Endothelial cell of umbilical vein (primary cell): ENCODE measurements at regions not wholly inside any gene's neighbourhood (a gene's known extent, or its start where the extent isn't known, plus 50 kb on each side); places are given as distances from the start of the nearest gene placed in this dataset.

Experiments
- BruUV-seq: library from RNA; stranded (reverse); fragments of 400-500 nt; replicated peaks from 2 replicates; lab custom pipeline; 2021; lab: Mats Ljungman, UMichigan
- CTCF ChIA-PET: fragments of 300-600, 350-600 bp; sonication (Branson Sonifier 250); formaldehyde crosslinking; loops from one replicate; lab custom pipeline; 2021; ENCODE audit warnings: antibody characterized with exemption, inconsistent platforms; lab: Charles Lee
- POLR2A ChIA-PET: fragments of 300-600, 350-600 bp; sonication (Branson Sonifier 250); formaldehyde crosslinking; loops from one replicate; lab custom pipeline; 2021; ENCODE audit warnings: antibody characterized with exemption, inconsistent platforms; lab: Charles Lee
- DNase-seq: peaks from one replicate; pipeline ENCODE4 v3.0.0-alpha.2; 2011; ENCODE audit warnings: low read depth, low spot score
- FAIRE-seq: peaks from 2 replicates; lab custom pipeline; 2011; peaks lifted over from hg19 to GRCh38; lab: Jason Lieb, UNC
- H2AFZ ChIP-seq: 2 replicates; pipeline ENCODE4 v1.6.0; 2012; ENCODE audit warnings: low read depth, low read length, control low read depth, inconsistent platforms
- H3K27ac ChIP-seq: 2 replicates; pipeline ENCODE4 v1.5.1; 2011; ENCODE audit warnings: low read depth, mild to moderate bottlenecking, control low read depth, low read length, moderate library complexity; ENCODE audit not compliant: insufficient read depth
- H3K27me3 ChIP-seq, 2 experiments: 2 replicates each; pipeline versions ENCODE4 v1.6.0 to v1.6.1; 2011; ENCODE audit warnings: low read length in 2 of 2, mixed read lengths in 1 of 2; ENCODE audit not compliant: control insufficient read depth in 2 of 2, insufficient read depth in 2 of 2
- H3K36me3 ChIP-seq, 2 experiments: 2 replicates in 1 of 2; 3 replicates in 1 of 2; pipeline ENCODE4 v1.5.1; 2011; ENCODE audit warnings: low read length in 2 of 2, mild to moderate bottlenecking in 1 of 2, moderate library complexity in 1 of 2; ENCODE audit not compliant: control insufficient read depth in 2 of 2, insufficient read depth in 2 of 2; ENCODE audit errors: extremely low read depth in 1 of 2
- H3K4me1 ChIP-seq: 3 replicates; pipeline ENCODE4 v1.5.1; 2011; ENCODE audit warnings: mild to moderate bottlenecking, low read length; ENCODE audit not compliant: control insufficient read depth, insufficient read depth; ENCODE audit errors: extremely low read depth
- H3K4me2 ChIP-seq: 2 replicates; pipeline ENCODE4 v1.6.1; 2011; ENCODE audit warnings: low read length, control low read depth, mixed read lengths; ENCODE audit not compliant: insufficient read depth
- H3K4me3 ChIP-seq, 3 experiments: fragments of 200-600 bp in 1 of 3; sonication (generic), shearing (Covaris generic) in 1 of 3; replicated peaks in 1 of 3; 2 replicates each; pipeline ENCODE4 v1.5.1; 2011 to 2016; ENCODE audit warnings: control low read depth in 3 of 3, low read length in 3 of 3, mild to moderate bottlenecking in 2 of 3, inconsistent platforms in 1 of 3, low read depth in 1 of 3, moderate library complexity in 1 of 3; ENCODE audit not compliant: insufficient read depth in 1 of 3
- H3K79me2 ChIP-seq: 2 replicates; pipeline ENCODE4 v1.6.0; 2012; ENCODE audit warnings: low read length, inconsistent platforms; ENCODE audit not compliant: control insufficient read depth, insufficient read depth
- H3K9ac ChIP-seq: replicated peaks from 2 replicates; pipeline ENCODE3; 2011; ENCODE audit warnings: low read length, control low read depth; ENCODE audit not compliant: insufficient read depth; ENCODE audit errors: extremely low read depth
- H3K9me1 ChIP-seq: replicated peaks from 3 replicates; pipeline ENCODE4 v1.6.0; 2011; ENCODE audit warnings: mild to moderate bottlenecking, low read length; ENCODE audit not compliant: control insufficient read depth, insufficient read depth; ENCODE audit errors: extremely low read depth
- H3K9me3 ChIP-seq: replicated peaks from 2 replicates; pipeline ENCODE4 v1.5.1; 2012; ENCODE audit warnings: low read length, inconsistent platforms; ENCODE audit not compliant: control insufficient read depth, insufficient read depth
- H4K20me1 ChIP-seq: replicated peaks from 2 replicates; pipeline ENCODE3; 2011; ENCODE audit warnings: mild to moderate bottlenecking, low read length; ENCODE audit not compliant: control insufficient read depth, insufficient read depth; ENCODE audit errors: extremely low read depth
- CTCF ChIP-seq, 2 donors: IDR thresholded peaks; 1 replicate in 1 of 2; 2 replicates in 1 of 2; pipeline ENCODE4 v1.5.1; 2011; ENCODE audit warnings: low read length in 2 of 2, mild to moderate bottlenecking in 2 of 2, moderate library complexity in 2 of 2, control low read depth in 1 of 2, inconsistent platforms in 1 of 2, low read depth in 1 of 2; ENCODE audit not compliant: insufficient read depth in 1 of 2; ENCODE audit errors: extremely low read depth in 1 of 2
- EZH2 ChIP-seq: IDR thresholded peaks from 2 replicates; pipeline ENCODE4 v1.6.1; 2012; ENCODE audit warnings: borderline replicate concordance, low read depth, mild to moderate bottlenecking, moderate library complexity, low read length, inconsistent platforms; ENCODE audit not compliant: severe bottlenecking
- FOS ChIP-seq: IDR thresholded peaks from 2 replicates; pipeline ENCODE4 v1.6.1; 2011; ENCODE audit warnings: mild to moderate bottlenecking, low read length, moderate library complexity, borderline replicate concordance; ENCODE audit not compliant: insufficient read depth
- GATA2 ChIP-seq: IDR thresholded peaks from 2 replicates; pipeline ENCODE4 v1.7.0; 2011; ENCODE audit warnings: low read depth, mild to moderate bottlenecking, moderate library complexity, mixed read lengths, low read length; ENCODE audit not compliant: insufficient read length, insufficient read depth
- JUN ChIP-seq: IDR thresholded peaks from 2 replicates; pipeline ENCODE4 v1.6.1; 2011; ENCODE audit warnings: borderline replicate concordance, low read depth; ENCODE audit not compliant: insufficient read length, insufficient read depth
- MAX ChIP-seq: IDR thresholded peaks from 2 replicates; pipeline ENCODE4 v1.6.1; 2011; ENCODE audit not compliant: insufficient read depth, insufficient read length
- MYC ChIP-seq: IDR thresholded peaks from one replicate; pipeline ENCODE4 v1.6.1; 2011; ENCODE audit warnings: mild to moderate bottlenecking, low read depth, low read length
- POLR2A ChIP-seq: IDR thresholded peaks from 2 replicates; pipeline ENCODE4 v1.6.1; 2012; ENCODE audit warnings: low read depth, mild to moderate bottlenecking, control low read depth, low read length
- POLR2AphosphoS5 ChIP-seq: IDR thresholded peaks from 2 replicates; pipeline ENCODE4 v1.6.1; 2012; ENCODE audit warnings: low read depth, mild to moderate bottlenecking, control low read depth, low read length, moderate library complexity; ENCODE audit not compliant: insufficient read depth
- dilution Hi-C: fragments of 300-500 bp; cut with MboI; formaldehyde crosslinking; loops from one replicate; pipeline ENCODE4 v1.15.0; 2019; ENCODE audit warnings: low sequenced_read_pairs; ENCODE audit not compliant: extremely low pct_ligation_motif_present
- intact Hi-C: fragments of 100-400 bp; cut with micrococcal nuclease; formaldehyde crosslinking; loops from one replicate; pipeline ENCODE4 v1.10.0; 2022

GRCh38 chr1:229023651-229024300 lies 247.1 kb upstream of the RAB4A start:
- no peak for TF ChIP-seq POLR2A
- TF ChIP-seq JUN, result no peak
- no peak for TF ChIP-seq MYC
- TF ChIP-seq CTCF (IDR thresholded peaks at IDR 0.05; ENCODE audit: extremely low read depth in 1 of 2, insufficient read depth in 1 of 2, low read depth in 1 of 2, low read length in 2 of 2), result no peak
- no peak for TF ChIP-seq EZH2
- no peak for TF ChIP-seq POLR2AphosphoS5
- TF ChIP-seq GATA2, result no peak
- TF ChIP-seq FOS, result no peak
- TF ChIP-seq MAX, result no peak
- Histone ChIP-seq H3K9me1 (no peaks in the 10 kb centered on the region), H3K27me3 (no peaks in the 10 kb centered on the region), H4K20me1 (no peaks in the 10 kb centered on the region), H3K27ac (no peak overlapping the region), H3K9me3 (no peaks in the 10 kb centered on the region), H3K9ac (no peak overlapping the region), H3K36me3 (no peaks in the 10 kb centered on the region), H3K4me1 (peaks cover 15% of the 10 kb centered on the region), H3K4me3 (no peak overlapping the region), H3K79me2 (no peaks in the 10 kb centered on the region), H3K4me2 (no peak overlapping the region), H2AFZ (no peak overlapping the region)
- FAIRE-seq (no peak), DNase-seq (no peak)
- ChIA-PET CTCF (no interaction called here), POLR2A (no interaction called here)
- dilution Hi-C loops, result no loop called here
- BruUV-seq, result no TSS peak
- intact Hi-C loops, result no loop called here
